Ureter (tissue), 1 donor: ENCODE measurements at regions not wholly inside any gene's neighbourhood (a gene's known extent, or its start where the extent isn't known, plus 50 kb on each side); places are given as distances from the start of the nearest gene placed in this dataset.

Source experiments
- DNase-seq: peaks from one replicate; pipeline ENCODE4 v3.0.0-alpha.2; 2020; ENCODE audit warnings: low spot score
- donor health status: DM: yes; HTN: yes; CAD: no.

DNA sequence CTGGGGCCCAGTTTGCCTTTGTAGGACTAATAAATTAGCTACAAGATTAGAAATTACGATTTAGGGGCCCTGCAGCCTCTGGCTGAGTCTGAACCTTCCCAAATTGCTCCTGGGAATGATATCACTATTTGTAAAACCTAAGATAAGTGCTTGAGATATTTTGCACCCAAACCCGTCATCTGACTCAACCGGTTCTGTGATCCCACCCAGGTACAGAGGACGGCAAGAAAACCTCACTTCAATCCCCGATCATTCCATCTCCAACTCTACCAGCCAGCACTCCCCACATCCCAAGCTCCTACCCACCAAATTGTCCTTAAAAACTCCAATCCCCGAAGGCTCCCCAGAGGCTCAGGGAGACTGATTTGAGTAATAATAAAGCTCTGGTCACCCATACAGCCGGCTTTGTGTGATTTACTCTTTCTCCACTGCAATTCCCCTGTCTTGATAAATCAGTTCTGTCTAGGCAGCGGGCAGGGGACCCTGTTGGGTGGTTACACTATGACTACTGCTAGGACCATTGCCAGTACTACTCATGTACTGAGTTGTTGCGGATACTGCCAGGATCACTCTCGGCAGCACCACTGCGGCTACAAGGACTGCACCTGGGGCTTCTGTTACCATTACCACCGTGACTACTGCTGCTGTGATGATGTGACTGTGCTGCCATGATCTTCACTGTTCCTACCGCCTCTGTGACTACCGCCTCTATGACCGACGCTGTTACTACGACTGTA, 73.1 kb downstream of the IRF8 start:
- DNase-seq, result no peak

DNA sequence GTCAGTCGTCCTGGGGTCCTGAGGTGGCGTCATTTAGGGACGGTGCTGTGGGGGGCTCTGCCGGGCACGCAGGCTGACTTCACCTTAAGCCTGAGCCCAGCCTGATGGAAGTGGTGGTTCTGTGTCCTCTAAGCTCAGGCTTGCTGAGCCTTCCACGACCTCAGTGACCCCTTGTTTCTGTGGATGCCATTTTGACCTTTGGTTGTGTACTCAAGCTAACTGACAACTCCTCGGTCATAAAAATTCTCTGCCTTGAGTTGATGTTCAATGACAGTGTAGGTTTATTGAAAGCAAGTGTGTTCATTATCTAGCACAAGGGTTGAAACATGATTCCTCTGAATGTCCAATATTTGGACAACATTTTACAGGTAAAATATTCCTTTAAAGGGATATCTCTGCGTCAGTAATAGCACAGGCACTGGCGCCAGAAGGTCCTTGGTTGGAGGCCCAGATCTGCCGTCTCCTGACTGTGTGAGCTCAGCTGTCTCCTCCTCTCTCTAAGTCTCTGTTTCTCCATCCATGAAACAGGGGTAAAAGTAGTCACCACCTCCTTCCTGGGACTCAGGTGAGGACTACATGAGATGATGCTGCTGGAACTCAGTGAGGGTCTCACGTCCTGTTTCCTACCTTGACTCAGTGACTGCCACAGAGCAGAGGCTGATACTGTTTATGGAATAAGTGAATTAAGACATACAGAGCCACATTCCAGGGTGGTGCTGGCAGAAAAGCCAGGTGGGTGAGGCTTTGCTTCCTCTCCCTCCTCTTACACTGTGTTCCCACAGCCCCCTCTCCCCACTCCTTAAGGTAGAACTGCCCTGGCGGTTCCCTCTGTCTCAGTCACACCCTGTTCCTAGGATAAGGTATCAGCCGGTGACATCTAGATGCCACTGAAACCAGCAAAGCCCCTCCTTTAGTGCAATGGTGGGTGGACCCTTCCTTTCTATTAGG, 75.7 kb downstream of the IRF8 start:
- no peak for DNase-seq

DNA sequence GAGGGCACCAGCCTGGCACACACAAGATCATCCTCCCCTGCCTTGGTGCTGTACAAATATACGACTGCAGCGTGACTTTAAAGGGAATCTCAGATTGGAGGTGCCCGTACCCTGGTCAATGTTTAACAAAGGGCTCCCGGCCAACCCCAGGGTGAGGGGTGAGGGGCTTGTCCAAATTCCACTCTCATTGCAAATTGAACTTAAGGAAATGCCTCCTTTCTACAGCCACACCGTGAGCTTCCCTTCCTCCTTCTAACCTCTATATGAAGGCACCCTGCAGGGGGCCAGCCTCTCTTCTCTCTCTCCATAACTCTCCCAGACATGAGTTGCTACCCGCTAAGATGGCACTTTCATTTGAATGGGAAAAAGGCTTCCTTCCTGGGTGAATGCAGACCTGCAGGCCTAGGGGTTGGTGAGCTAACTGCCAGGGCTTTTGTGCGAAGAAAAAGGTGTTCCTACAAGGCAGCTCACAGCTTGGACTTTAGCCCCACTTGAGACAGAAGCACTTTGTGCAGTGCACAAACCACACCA, 76.6 kb downstream of the IRF8 start:
- no peak for DNase-seq

DNA sequence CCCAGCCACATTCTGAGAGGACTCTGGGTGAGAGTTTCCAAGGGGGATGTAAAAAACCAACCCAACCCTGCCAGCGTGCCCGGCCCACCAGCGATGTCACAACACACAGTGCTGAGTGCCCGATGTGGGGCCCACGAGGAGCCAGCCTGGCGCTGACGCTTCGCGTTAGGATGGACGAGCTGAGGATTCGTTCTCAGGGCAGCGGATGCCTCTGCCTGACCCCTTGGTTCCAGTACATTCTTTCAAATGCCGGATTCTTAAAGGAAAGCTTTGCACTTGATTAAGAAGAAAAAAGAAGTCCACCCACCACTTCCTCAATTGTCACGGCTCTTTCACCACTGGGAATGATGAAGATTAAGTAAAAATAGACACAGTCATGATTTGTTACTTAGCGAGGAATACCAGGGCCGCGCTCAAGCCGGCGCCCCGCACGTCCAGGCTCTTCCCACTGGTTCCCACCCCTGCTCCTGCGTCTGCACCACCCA, 79.4 kb downstream of the IRF8 start:
- no peak for DNase-seq

DNA sequence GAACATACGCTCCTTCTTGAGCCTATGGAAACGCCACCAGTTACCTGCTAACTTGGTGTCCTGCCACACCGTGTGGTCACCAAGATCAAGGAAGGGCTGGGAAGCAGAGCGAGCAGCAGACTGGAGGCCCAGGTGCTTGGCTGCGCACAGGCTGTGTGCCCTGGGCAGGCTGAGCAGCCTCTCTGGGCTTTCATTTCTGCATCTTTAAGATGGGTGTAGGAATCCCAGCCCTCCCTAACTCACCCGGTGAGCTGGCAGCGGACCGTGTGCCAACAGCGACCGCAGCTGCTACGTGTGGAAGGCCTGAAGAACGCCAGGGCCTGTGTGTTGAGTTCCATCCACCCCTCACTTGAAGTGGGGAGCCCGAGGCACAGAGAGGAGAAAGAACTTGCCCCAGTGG, 80.0 kb downstream of the IRF8 start:
- no peak for DNase-seq

DNA sequence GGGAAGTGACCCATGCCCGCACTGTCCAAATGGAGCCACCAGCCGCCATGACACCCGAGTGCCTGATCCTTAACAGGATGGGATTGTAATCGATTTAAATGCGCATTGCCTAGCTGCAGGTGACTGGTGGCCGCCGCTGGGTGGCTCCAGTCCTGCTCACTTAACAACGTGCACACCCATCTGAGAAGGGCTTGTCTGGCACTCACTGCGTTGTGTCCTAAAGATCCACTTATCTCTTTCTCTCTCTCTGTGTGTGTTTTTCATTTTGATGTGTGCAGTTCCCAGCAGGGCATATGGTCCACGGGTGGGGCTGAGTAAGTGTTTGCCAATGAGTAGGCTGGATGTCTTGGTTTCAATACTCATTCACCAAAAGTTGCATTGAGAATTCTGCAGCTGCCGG, 80.6 kb downstream of the IRF8 start:
- no peak for DNase-seq

DNA sequence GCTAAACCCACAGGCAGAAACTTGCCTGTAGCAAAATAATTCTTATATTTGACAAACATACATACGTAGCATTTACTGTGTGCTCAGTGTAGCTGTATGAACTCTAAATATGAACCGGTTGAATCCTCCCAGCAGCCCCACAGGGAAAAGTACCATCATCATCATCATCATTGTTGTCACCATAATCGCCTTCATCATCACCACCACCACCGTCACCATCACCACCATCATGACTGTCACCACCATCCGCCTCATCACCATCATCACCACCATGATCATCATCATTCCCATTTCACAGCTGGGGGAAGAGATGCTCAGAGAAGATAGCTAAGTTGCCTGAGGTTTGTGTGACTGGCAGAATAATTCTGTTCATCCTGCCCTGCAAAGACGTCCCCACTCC, 81.7 kb downstream of the IRF8 start:
- DNase-seq, result no peak

DNA sequence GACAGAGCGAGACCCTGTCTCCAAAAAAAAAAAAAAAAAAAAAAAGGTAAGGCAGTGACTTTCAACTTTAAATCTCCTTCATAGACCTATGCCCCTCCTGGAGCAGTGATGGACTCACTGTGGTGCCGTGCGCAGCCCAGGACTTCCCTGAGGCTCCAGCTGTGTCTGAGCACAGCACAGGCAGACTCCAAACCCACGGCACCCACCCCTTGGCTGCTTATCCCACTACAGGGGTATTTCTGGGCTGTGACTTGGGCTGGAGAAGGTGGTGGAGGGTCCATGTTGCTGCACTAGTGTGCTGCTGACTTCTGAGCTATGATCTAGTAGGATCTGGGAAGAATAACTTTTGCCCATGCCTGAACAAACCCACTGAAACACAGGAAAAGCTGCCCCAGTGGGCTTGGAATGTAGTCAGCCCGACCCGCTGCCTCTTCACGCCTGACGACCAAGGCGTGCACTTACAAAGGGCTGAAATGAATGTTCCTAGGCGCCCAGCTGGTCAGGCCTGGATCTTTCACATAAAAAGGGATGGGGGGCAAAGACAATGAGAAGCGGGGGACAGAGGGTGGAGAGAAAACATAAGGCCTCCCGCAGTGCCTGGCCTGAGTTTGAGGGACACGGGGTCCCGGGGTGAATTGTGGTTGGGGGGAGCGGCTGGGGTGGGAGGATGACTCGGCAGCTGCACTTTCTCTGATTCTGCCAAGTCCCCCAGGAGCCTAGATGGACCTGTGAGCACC, 83.0 kb downstream of the IRF8 start:
- DNase-seq, result no peak

DNA sequence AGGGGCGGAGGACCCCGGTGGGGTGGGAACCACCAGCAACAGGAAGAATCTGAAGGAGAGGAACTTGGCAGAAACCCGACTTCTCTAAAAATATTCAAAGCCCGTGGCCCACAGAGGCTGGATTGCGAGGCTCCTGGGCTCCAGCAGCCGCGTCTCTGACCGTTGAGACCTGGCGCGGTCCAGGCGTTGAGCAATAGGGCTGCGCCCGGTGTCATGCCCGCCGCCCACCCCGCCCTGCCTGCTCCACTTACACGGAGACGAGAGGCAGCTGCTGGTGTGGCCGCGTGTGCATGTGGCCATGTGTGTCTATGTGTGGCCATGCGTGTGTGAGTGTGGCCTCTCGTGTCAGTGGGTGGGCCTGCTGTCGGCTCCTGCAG, 83.6 kb downstream of the IRF8 start:
- DNase-seq, result peak; percentile 56

DNA sequence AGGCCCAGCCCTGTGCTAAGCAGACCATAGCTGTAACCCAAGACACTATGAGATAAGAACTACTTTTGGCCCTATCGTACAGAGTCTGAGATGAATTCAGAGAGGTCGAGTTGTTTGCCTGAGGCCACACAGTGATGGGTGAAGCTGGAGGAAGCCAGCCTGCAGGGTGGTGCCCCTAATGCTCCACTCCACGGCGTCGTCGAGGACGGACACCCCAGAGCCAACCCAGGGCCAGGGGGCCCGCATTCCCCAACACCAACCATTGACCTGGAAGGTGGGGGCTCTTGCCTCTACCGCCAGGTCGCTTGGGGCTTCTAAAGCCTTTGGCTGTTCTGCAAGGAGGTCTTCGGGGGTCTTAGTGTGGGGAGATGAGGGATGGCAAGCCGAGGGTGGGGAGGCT, 84.1 kb downstream of the IRF8 start:
- DNase-seq, result no peak

DNA sequence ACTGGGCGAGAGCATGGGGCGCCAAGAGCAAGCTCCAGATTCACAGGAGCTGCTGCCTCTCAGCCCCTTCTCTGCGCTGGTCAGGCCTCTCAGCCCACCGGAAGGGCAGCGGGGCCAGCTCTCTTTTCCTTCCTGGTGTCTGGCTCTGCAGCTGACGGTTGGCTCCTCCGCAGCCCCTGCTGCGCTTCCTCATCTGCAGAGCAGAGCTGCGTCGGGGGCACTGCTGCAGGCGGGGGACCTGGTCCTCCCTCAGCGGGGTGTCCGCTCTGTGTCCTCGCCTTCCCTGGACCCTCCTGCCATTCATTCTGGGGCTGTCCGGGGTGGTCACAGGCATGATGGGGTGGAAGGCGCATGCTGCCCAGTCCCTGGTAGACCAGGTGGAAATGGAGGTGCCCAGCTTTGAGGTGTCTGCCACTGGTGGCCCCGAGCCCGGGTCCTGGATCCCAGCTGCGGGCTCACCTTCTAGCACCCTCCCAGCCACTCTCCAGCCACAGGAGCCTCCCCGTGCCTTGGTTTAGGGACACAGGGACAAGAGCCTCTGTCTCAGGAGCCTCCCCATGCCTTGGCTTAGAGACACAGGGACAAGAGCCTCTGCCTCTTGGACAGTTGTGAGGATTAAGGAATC, 84.8 kb downstream of the IRF8 start:
- no peak for DNase-seq

DNA sequence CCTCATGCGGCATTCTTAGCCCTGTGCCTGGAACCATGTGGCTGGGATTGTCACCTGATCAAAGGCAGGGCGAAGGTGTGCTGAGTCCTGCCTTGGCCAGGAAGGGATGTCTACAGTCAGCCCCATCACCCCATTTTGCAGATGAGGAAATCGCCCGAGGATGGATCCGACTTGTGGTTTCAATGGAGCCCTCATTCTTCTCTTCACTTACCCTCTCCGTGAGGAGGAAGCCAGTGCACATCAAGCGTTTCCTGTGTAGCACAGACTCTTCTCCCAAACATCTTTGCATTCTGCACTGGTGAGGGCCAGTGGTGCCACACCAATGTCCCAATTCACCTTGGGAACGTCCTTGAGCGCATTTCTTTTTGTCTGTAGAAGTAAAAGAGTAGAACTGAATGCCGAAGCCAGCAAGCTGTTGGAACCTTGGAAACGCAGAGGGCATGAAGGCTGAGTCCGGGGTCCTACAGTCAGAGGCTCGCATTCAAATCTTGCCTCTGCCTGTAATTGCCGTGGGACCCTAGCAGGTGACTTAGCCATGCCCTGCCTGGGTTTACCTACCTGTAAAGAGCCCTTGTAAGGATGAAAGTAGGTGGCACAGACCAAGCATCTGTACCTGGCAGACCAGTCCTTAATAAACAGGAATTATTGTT, 85.4 kb downstream of the IRF8 start:
- DNase-seq, result no peak

DNA sequence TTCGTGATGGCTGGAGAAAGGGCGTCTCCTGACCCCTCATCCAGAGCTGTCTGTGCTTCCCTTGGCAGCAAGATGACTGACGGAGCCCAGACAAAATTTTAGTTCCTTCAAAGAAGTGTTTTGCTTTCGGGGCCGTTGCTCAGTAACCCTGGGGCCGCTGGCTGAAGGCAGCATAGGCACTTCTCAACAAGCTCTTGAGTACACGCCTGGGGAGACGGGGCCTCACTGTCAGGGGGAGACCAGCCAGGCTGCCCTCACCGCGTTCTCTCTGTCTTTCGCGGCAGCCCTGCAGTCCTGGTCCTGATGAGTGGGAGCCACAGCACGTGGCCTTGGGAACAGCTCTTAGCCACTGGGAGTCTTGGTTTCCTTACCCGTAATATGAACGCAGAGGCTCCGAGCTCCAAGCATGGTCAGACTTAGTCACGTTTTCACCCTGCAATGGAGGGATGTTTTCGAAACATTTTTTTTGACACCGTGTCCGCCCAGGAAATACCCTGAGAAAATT, 86.0 kb downstream of the IRF8 start:
- DNase-seq, result no peak

DNA sequence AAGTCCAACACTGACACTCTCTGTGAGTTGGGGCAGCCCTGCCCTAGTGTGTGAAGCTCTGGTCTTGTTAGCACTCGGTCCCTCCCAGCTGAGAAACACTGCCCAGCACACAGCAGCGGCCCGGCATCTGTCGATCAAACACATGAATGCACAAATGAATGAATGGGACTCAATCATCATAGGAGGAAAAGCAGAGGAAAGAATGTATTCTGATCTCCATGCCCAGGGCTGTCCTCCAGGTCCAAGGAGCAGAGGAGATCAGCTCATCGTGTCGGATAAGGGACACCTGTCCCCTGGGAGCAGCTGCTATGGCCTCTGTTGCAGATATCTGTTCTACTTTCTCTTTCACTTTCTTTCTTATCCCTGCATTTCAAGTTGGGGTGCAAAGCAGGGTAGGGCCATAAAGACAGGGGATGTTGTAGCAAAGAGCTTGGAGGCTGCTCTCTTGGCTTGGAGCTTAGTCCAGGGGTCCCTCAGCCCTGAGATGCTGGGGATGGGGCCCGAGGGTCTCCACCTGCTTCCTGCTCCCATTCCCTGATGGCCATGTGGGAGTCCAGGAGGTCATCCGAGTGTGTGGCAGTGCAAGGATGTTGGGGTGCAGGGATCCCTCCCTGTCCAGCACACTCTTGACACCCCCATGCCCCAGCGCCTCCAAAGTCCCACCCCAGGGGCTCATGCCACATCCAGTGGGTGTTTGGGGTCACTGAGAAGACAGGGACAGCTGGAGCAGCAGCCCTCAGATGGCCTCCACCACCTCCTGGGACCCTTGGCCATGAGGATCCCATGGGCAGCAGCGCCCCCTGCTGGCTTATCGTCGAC, 88.2 kb downstream of the IRF8 start:
- no peak for DNase-seq

DNA sequence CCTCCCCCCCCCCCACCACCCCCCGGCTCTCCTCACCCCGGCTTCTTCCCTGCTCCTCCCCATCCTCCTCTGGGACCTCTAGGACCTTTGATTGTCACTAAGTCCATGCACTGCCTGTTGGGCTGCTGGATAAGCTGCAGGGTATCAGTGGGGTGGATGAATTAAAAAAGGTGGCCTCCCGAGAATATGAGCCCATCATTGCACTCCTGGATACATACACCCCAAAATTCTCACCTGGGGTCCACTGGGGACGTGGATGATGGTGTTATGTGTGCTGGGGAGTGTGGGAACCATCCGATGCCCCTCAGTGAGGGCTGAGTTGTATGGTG, 88.8 kb downstream of the IRF8 start:
- DNase-seq, result no peak

DNA sequence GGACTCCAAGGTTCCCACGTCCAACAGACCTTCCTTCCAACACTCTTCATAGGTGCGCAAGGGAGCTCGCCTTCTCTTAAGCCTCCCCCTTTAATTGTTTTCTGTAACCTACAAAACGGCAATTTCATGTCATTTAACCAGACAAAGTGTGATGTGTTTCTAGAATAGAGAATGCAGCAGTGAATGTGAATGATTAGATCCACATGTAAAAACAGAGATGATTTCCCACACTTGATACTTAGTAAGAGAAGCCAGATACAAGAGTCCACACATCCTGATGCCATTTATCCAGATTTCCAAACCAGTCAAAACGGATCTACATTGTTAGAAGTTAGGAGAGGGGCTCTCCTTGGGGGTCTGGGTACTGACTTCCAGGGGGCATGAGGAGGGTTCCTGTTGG, 89.3 kb downstream of the IRF8 start:
- DNase-seq, result no peak

DNA sequence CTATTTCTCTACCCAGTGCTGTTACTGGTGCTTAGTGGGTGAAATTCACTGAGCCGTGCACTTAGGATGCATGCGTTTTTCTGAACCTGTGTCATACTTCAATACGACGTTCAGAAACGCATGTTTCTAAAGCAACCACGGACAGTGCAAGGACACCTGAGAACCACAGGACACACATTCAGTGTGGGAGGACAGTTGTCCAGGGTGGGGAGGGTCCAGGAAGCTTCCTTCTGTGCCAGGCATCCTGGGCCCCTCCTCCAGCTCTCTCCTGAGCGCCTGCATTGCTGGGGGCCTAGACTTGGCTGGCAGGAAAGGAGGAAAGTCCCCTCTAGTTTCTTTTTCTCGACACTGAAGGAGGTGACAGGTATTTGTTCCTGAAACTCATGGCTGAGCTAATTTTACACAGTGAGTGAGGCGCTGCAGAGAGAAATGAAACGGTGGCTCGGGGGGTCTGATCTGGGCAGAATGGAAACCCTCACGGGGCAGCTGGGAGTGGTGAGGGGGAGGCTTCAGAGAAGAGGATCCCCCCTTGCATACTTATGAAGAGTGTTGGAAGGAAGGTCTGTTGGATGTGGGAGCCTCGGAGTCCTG, 89.9 kb downstream of the IRF8 start:
- no peak for DNase-seq

DNA sequence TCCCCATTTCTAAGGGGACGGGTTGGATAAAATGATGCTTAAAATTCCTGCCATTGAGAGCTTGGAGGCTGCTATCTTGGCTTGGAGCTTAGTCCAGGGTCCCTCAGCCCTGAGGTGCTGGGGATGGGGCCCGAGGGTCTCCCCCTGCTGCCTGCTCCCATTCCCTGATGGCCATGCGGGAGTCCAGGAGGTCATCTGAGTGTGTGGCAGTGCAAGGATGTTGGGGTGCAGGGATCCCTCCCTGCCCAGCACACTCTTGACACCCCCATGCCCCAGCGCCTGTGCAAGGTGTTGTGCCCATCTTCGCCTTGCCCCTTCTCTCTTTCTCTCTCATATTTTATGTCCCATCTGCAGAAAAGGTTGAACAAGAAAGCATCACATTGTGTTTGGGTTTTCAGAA, 90.4 kb downstream of the IRF8 start:
- no peak for DNase-seq

DNA sequence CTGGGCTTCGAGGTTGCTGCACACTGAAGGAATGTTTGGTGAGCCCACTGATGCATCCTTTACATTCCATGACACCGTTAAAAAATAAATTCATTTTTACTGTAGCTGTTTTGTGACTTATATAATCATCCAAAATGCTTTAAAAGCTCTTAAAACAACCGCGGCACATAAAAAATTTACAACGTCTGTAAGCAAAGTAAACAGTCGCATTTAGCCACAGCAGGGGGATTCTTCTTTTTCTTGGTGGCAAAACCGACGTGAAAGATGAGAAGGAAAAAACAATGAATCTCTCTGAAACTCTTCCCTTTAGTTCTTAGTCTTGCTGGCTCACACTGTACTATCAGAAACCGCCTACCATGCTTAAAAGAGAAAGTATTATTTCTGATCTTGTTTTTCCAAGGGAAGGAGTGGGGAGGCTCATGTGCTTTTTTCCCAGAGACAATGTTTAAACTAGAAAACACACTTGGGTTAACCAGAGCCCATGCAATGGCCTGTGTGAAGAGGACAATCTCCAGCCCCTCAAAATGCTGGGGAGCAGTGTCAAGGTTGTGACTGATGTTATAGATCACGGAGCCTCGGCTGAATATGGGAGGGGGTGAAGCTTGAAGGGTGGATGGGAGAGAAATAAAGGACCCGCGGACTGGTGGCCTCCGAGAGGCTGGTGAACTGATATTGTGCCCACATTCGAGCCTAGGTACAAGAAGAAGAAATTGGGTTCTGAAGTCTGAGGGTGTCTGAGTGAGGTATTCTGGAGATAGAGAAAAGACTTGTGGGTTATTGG, 91.1 kb downstream of the IRF8 start:
- no peak for DNase-seq
